GM21717 (cell line): ENCODE measurements at regions not wholly inside any gene's neighbourhood (a gene's known extent, or its start where the extent isn't known, plus 50 kb on each side); places are given as distances from the start of the nearest gene placed in this dataset.
A peak's percentile ranks its signal among the peaks of the same experiment; 100 is the strongest.

Experiments used
- ATAC-seq: cut with Tn5 transposase; IDR thresholded peaks from one replicate; pipeline ENCODE4 v1.9.1; 2021; ENCODE audit warnings: mild to moderate bottlenecking, moderate library complexity; ENCODE audit not compliant: unreplicated experiment

- no peak for ATAC-seq
These were observed 250.7 kb downstream of the TBC1D4 start for GRCh38 chr13:75231235-75231634.

- ATAC-seq = no peak
These were observed 255.1 kb downstream of the TBC1D4 start for GRCh38 chr13:75226733-75227435.

- ATAC-seq = no peak
These were observed 255.9 kb downstream of the TBC1D4 start for GRCh38 chr13:75226092-75226491.

- no peak for ATAC-seq
These were observed 256.5 kb downstream of the TBC1D4 start for GRCh38 chr13:75225288-75226032.

DNA sequence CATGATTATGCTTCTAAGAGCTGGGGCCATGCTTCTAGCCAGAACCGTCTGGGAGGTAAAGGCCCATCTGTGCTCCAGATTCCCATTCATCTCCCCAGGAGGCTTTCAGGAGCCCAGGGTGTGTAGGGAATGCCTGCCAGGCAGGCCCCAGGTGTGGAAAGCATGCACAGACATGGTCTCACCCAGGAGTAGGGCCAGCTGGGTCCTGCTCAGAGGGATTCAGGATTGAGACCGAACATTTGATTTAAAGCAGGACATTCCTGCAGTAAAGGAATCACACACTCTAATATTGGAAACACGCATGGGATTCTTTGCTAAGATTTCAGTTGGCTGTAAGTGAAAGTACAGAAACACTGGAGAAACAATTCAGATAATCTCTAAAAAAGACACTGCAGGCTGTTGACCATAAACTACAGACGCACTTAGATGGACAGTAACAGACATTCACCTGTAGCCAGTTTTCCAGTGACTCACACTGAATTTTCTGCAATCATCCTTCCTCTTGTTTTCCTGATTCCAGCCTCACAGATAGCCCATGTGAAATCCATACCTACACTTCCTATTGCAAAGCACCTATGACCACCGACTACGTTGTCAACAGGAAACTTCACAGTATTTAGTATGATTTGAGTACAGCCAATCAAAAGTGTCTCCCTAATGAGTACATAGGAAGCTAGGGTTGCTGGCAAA is 257.8 kb downstream of the TBC1D4 start:
- ATAC-seq = no peak

DNA sequence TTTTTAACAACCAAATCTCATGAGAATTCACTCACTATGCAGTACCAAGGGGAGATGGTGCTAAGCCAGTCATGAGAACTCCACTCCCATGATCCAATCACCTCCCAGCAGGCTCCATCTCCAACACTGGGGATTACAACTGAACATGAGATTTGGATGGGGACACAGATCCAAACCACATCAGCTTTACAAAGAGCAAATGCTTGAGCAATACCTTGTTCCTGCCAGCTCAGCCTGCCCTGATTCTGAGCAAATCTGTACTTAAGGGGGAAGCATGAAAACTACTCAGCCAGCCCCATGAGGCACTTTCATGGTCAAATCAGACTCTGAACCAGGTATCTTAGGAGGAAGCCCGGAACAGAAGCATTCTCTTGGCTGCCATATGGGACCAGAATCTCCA is 259.9 kb downstream of the TBC1D4 start:
- no peak for ATAC-seq

- no peak for ATAC-seq
These were observed 261.1 kb downstream of the TBC1D4 start for GRCh38 chr13:75220861-75221260.

- no peak for ATAC-seq
These were observed 261.8 kb downstream of the TBC1D4 start for GRCh38 chr13:75220238-75220542.

DNA sequence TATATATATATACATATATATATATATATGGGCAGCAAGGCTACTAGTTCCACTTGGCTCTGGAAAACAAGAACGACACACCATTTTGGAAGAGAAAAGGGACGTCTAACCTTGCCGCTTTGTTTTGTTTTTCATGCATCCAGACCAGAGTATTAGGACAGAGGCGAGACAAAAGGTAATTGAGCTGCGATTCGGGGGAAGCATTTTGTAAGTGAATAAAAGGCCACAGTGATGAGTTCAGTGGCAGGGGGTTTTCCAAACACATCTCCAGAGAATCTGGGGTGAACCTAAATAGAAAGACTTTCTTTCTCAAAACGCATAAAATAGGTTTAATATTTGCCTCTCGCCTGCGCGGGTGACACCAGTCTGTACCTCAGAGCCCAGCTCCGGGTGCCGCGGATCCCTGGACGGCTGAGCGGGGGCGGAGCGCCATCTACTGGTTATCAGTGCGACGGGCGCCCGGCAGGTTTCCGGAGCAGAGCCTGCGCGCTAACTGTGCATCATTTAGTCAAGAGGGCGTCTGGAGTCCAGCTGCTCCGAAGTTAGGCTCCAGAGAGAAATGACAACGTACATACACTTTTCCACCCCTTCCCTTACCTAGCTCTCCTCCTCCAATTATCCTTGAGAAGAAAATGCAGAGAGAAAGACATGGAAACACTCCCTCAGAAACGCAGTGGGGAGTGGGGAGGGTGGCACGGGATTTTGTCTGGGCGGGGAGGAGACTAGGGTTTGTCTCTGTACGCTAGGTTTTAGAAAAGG is 262.3 kb downstream of the TBC1D4 start:
- ATAC-seq = peak; percentile 95

DNA sequence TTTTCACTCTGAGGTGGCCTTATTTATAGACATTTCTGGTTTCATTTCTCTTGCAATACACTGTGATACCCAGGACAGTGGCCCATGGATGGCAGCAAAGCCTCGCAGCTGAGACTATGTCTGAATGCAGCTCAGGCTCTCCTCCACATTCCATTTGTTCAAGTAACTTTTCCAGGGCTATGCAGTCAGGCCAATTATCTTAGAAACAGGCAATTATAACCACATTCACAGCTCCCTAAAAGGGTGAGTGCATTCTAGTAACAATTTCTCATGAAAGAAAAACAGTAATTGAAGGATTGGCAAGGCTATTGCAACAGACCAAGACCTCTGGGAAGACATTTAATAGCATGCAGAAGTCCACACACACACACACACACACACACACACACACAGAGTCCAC is 264.0 kb downstream of the TBC1D4 start:
- no peak for ATAC-seq

GRCh38 chr13:75216038-75216437 is 265.9 kb downstream of the TBC1D4 start:
- ATAC-seq = no peak

DNA sequence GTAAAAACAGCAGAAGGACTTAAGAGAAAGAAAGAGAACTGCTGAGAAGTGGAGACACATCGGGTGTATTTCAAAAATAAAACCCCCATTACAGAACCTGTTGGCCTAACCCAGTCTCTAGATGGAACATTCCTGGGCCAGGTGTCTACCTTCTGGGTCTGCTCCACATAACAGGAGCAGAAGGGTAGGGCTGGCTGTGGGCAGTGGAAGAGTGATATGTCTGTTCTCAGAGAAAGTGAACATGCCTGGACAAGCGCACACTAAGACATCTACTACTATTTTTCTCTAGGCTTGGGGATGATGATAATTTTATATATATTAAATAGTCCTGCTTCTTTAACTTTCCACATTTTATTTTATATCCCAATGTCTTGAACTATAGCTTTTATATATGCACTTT is 267.1 kb downstream of the TBC1D4 start:
- no peak for ATAC-seq

DNA sequence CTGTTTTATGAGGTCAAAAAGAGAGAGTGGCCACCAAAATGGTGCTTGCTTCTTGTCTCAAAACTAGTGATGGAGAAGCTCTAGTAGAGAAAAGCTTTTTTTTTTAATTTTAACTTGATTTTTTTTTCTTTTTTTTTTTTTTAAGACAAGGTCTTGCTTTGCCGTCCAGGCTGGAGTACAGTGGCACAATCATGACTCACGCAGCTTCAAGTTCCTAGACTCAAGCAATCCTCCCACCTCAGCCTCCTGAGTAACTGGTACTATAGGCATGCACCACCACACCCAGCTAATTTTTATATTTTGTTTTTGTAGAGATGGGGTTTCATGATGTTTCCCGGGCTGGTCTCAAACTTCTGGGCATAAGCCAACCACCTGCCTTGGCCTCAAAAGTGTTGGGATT is 279.0 kb downstream of the TBC1D4 start:
- no peak for ATAC-seq

- no peak for ATAC-seq
These were observed 284.2 kb downstream of the TBC1D4 start for GRCh38 chr13:75197803-75198202.

DNA sequence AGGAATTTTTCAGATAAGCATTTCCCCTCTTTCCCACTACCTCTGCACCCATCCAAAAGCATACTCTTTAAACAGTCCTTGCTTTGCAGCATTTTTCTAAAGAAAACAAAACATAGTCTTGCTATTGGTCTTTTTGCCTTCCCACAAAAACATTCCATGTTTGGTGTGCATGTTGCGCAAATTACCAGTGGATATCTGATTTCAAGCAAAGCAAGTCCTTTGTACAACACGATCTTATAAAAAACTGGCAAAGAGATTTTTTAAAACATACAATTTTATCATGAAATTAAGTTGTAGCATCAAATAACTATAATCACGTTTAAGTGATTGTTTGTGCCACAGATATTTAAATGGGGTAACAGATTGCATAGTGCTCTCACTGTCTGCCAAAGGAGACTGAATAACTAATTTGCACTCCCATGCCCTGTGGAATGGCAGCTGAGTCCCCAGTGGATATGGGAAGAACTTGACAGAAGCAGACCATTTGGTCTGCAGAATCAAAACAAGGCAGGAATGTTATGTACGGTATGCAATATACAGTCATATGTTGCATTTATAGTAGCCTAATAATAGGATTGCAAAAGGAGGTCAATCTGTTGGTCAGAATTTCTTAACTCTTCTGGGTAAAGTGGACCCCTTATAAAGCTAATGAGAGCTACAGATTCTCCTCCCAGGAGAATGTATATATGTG is 285.7 kb downstream of the TBC1D4 start:
- no peak for ATAC-seq

DNA sequence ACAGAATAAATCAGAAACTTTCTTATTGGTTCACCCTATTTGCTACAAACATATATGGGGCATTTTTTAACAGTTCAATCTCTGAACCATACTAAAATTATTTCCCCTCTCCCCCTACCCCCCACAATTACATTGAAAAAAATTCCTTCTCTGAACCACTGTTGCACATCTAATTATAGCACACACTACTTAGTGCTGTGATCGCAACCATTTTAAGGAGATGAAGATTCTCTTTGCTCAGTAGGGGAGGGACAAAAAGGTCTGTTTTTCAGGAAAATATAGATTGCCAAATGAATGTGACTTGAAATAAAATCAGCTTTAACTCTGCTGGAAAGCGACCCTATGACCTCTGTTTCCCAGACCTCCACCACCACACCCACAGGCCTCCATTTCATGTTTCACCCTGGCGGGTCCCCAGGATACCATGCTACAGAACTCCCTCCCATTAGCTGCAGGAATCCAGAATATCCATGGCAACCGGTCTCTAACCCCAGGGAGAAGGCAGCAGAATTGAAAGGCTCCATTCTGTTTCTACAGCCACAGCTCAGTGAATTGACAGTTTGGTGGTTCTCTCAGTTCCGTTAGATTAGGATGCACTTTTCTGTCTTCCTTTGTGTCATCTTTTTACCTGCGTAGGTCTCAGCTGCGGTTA is 286.3 kb downstream of the TBC1D4 start:
- ATAC-seq = no peak

- ATAC-seq = no peak
These were observed 287.1 kb downstream of the TBC1D4 start for GRCh38 chr13:75194717-75195462.

DNA sequence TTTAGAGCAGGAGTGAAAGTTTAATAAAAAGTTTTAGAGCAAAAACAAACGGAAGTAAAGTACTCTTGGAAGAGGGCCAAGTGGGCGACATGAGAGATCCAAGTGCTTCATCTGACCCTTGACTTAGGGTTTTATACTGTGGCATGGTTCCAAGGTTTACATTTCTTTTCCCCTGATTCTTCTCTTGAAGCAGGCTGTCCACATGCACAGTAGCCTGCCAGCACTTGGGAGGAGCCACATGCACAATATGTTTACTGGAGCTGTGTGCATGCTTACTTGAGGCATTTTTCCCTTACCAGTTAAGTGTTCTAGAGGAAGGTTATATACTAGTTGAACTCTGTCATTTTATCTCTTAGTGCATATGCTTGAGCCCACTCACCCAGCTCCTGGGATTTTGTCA is 295.6 kb downstream of the TBC1D4 start:
- ATAC-seq = no peak

- no peak for ATAC-seq
These were observed 300.1 kb downstream of the TBC1D4 start for GRCh38 chr13:75181906-75182305.
